ENCODE measurements at regions not wholly inside any gene's neighbourhood (a gene's known extent, or its start where the extent isn't known, plus 50 kb on each side); places are given as distances from the start of the nearest gene placed in this dataset.

DNA sequence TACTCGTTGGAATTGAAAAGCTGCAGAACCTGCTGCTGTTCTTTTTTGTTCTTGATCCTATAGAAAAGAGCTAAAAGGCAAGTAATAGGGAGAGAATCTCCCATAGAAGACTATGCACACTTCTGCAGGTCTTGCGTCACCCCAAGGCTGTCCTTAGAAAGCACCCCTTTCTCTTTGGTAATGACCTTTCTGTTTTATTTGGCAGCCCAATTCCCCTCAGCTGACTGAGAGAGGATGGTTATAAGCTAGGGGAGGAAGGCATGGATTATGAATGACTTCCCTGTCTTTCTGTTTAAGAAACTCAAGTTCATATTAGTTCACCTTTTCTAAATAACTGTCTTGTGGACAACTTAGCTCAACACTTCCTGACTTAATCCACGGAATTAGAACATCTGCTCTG is 122.9 kb downstream of the TXNL1 start:
- TF ChIP-seq, protein P1, sequence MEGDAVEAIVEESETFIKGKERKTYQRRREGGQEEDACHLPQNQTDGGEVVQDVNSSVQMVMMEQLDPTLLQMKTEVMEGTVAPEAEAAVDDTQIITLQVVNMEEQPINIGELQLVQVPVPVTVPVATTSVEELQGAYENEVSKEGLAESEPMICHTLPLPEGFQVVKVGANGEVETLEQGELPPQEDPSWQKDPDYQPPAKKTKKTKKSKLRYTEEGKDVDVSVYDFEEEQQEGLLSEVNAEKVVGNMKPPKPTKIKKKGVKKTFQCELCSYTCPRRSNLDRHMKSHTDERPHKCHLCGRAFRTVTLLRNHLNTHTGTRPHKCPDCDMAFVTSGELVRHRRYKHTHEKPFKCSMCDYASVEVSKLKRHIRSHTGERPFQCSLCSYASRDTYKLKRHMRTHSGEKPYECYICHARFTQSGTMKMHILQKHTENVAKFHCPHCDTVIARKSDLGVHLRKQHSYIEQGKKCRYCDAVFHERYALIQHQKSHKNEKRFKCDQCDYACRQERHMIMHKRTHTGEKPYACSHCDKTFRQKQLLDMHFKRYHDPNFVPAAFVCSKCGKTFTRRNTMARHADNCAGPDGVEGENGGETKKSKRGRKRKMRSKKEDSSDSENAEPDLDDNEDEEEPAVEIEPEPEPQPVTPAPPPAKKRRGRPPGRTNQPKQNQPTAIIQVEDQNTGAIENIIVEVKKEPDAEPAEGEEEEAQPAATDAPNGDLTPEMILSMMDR (IDR thresholded peaks at IDR 0.05 in 4 of 5, conservative IDR thresholded peaks at IDR 0.05 in 1 of 5), result no peak
- no peak for TF ChIP-seq POLR2A (IDR thresholded peaks at IDR 0.05)

Data from gastrocnemius medialis (tissue), 4 donors.